22Rv1 (cell line): ENCODE measurements at regions not wholly inside any gene's neighbourhood (a gene's known extent, or its start where the extent isn't known, plus 50 kb on each side); places are given as distances from the start of the nearest gene placed in this dataset.

Source experiments
- H3K27ac ChIP-seq: fragments of 450-650 bp; 2 replicates; pipeline ENCODE4 v1.5.1; 2017
- ZFX ChIP-seq: fragments of 450-650 bp; IDR thresholded peaks from 2 replicates; pipeline ENCODE4 v1.6.1; 2017; ENCODE audit warnings: antibody characterized with exemption, borderline replicate concordance
- TF ChIP-seq, protein P1 (sequence below): fragments of 450-650 bp; IDR thresholded peaks from 2 replicates; pipeline ENCODE4 v1.5.1; 2017; ENCODE audit warnings: mild to moderate bottlenecking

DNA sequence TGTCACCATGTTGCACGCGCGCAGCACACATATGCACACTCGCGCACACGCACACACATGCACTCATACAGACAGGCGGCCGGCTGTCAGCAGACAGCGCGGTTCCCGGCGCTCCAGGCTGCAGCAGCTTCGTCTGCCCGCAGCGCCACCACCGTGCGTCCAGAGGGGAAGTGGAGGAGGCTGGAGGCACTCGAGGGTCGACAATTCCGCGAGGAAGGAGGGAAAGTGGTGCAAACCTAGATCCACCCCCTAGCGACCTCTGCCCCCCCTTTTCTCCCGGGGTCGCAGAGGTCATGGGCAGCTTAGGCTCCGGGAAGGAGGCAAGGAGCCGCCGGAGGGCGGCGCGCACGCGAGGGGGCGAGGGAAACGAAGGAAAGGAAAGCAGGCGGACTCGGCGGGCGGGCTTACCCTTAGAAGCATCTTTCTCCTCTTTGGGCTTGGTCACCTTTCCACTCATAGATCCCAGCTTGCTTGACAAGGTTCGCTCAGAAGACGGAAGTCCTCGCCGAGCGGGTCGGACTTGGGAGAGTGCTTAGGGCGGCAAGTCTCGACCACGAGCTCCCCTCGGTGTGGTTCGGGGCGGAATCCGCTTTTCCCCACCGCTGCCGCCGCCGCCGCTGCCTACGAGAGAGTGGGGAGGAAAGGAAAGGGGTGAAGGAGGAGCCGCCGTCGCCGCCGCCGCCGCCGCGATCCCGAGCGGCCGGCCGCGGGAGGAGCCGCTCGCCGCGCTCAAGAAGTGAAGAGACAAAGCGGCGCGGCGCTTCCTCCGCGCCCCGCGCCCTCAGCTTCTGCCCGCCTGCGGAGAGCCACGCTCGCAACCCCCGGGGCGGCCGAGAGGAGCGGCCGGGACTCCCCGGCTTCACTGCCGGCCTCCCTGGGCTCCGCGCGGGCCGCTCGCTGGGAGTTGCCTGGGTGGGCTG lies 326.6 kb upstream of the F9 start:
- TF ChIP-seq ZFX: no peak
- TF ChIP-seq, protein P1, sequence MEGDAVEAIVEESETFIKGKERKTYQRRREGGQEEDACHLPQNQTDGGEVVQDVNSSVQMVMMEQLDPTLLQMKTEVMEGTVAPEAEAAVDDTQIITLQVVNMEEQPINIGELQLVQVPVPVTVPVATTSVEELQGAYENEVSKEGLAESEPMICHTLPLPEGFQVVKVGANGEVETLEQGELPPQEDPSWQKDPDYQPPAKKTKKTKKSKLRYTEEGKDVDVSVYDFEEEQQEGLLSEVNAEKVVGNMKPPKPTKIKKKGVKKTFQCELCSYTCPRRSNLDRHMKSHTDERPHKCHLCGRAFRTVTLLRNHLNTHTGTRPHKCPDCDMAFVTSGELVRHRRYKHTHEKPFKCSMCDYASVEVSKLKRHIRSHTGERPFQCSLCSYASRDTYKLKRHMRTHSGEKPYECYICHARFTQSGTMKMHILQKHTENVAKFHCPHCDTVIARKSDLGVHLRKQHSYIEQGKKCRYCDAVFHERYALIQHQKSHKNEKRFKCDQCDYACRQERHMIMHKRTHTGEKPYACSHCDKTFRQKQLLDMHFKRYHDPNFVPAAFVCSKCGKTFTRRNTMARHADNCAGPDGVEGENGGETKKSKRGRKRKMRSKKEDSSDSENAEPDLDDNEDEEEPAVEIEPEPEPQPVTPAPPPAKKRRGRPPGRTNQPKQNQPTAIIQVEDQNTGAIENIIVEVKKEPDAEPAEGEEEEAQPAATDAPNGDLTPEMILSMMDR: peak; percentile 43
- peak overlapping the region; percentile 92 for H3K27ac ChIP-seq

DNA sequence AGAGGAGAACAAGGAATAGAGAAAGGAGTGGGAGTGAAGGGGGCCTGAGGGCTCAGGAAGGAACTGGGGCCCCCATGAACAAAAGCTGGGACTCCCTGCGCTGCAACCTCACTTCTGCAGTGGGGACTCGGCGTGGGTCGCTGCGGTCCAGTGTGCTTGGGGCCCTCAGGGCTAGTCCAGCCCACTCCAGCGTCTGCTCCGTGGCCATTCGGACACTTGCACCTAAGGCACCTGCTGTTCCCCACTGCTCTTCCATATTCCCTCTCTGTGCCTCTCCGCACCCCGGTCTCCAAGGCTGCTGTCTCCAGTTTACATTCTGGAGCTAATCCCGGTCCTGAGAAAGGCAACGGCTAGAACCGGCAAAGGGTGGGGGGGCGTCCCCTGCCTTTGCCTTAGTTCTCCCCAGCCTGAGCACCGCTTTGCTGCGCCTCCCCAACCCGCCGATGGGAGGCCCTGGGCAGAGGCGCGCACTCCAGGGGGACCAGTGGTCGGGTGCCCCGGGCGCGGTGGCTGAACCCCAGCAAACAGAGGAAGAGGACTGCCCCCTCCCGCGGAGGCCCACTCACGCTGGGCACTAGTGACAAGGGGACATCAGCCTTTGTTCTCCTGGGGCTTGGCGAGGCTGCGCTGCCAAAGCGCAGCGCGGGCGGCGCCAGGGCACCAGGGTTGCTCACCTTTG lies 327.7 kb upstream of the F9 start:
- H3K27ac ChIP-seq: peak overlapping the region; percentile 92
- TF ChIP-seq ZFX: no peak
- TF ChIP-seq, protein P1: no peak

DNA sequence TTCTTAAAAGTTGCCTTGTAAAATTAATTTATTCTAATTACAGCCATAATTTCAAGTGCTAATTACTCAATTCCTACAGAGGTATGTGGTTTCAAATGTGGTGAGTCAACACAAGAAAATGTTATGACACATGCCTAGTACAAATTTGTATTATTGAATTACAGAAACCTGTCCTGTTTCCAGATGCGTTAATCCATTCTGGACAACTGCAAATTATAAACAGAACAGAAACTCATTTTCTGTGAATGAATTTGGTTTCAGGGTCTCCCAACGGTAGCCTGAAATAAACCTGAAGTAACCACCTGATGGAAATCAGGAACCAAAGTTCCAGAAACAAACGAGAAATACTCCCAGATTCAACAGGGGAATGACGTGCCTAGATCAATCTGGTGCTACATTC lies 328.6 kb upstream of the F9 start:
- H3K27ac ChIP-seq: peak overlapping the region; percentile 92
- no peak for TF ChIP-seq ZFX
- TF ChIP-seq, protein P1: no peak

DNA sequence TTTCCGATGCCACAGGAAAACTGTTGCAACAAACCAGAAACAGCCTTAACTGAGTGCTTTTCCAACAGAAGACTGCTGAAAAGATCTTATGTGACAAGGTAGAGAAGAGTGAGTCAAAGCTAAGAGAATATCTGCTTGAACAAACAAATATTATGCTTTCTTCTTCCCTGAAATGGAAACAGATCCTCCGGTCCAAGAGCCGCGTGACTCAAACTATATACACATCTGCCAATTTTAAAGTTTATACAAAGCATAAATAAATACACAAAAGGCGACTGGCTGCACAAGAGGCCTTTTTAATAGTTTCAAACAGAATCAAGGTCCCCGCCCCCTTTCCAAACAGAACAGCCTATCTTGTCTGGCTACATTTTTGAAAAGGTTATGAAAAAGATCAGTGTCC lies 329.7 kb upstream of the F9 start:
- H3K27ac ChIP-seq: peak overlapping the region; percentile 92
- TF ChIP-seq, protein P1: no peak
- no peak for TF ChIP-seq ZFX

DNA sequence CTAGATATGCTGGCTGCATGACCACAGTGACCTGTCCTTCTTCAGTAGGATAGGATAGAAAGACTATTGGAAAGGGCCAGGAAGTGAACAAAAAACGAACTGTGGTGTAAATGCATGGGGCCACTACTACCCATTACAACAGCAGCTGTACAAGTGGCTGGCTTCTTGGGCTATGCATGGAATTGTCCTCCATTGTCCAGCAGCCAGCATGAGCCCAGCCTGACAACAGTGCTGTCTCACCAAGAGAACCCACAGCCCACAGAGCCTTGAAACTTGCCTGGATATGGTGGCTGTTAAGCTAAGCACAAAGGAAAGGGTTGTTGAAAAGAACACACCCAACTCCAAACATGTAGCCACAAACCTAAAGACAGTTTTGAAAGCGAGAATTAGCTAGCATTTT lies 330.2 kb upstream of the F9 start:
- TF ChIP-seq, protein P1: no peak
- TF ChIP-seq ZFX: no peak
- peak overlapping the region; percentile 92 for H3K27ac ChIP-seq

DNA sequence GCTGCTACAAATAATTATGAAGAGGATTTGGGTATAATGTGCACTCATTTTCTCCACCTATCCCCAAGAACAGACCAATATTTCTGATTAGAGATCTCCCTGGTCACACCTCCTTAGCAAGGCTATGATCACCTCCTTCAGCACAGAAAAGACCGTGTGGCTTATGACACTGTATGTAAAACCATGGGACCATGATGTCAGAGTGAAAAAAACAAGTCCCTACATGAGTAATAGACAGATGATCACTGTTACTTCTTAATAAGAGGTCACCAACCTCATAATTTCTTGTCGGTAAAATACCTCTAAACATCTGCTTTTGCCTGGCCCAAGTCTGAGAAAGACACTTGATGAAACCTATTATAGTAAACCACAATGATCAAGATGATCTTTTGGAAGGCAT lies 330.6 kb upstream of the F9 start:
- H3K27ac ChIP-seq: peak overlapping the region; percentile 92
- TF ChIP-seq, protein P1: no peak
- no peak for TF ChIP-seq ZFX

DNA sequence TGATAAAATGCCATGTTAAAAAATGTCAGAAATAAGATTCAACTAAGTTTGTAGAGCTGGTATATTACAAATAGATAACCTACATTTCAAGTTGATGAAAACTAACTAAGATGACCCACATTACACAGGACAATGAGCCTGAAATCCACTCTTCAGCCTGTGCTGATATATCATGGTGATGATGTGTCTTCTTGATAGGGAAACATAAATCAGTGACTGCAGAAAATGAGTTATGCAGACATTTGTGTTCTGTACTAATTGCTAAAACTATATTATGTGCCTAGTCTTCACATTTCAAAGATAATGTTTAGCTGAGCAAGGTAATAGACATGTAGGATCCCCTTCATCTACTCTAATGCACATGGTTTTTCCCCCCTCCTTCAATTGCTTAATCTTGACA lies 331.6 kb upstream of the F9 start:
- no peak for TF ChIP-seq ZFX
- TF ChIP-seq, protein P1: no peak
- H3K27ac ChIP-seq: peak overlapping the region; percentile 92; the same call in 1 of the 2 replicates
